ENCODE measurements at regions not wholly inside any gene's neighbourhood (a gene's known extent, or its start where the extent isn't known, plus 50 kb on each side); places are given as distances from the start of the nearest gene placed in this dataset.

- DNase-seq (no peak), ATAC-seq (ENCODE audit: low read depth) (no peak)
- Histone ChIP-seq H3K36me3 (ENCODE audit: control insufficient read depth, insufficient read depth, low read length) (no peaks in the 10 kb centered on the region), H2BK120ac (ENCODE audit: low read depth, low read length) (no peak overlapping the region), H3K4me3 (ENCODE audit: insufficient read depth, low read depth, low read length) (no peak overlapping the region), H4K8ac (ENCODE audit: low read depth in 2 of 2, low read length in 2 of 2) (no peak overlapping the region), H3K9me3 (ENCODE audit: control insufficient read depth, insufficient read depth, low read length) (0 out of 2 replicates have a peak, but pooled peaks cover 2% of the 10 kb centered on the region), H2BK5ac (ENCODE audit: low read depth, low read length, poor library complexity, severe bottlenecking) (no peak overlapping the region), H2AK9ac (replicated peaks; ENCODE audit: low read depth, low read length, poor library complexity) (no peak overlapping the region), H2AFZ (replicated peaks; ENCODE audit: low read length, poor library complexity) (no peak overlapping the region), H4K20me1 (ENCODE audit: insufficient read depth, low read length) (no peaks in the 10 kb centered on the region), H3K4me1 (ENCODE audit: control insufficient read depth, insufficient read depth, low read length) (no peaks in the 10 kb centered on the region), H2AK5ac (ENCODE audit: low read depth, low read length) (no peak overlapping the region), H2BK15ac (ENCODE audit: low read depth, low read length) (no peak overlapping the region), H3K27me3 (ENCODE audit: control insufficient read depth, insufficient read depth, low read length) (no peaks in the 10 kb centered on the region), H3K9ac (ENCODE audit: low read depth, low read length) (no peak overlapping the region), H3K9me1 (ENCODE audit: insufficient read depth, low read length) (no peaks in the 10 kb centered on the region), H3K56ac (ENCODE audit: extremely low read depth, insufficient read depth, low read length) (no peak overlapping the region), H4K5ac (ENCODE audit: low read depth, low read length) (no peak overlapping the region), H3K18ac (ENCODE audit: low read depth, low read length) (no peak overlapping the region), H3K79me1 (ENCODE audit: low read depth in 1 of 2, low read length in 2 of 2) (no peaks in the 10 kb centered on the region), H3K14ac (replicated peaks; ENCODE audit: low read depth, low read length) (no peak overlapping the region), H3K4ac (ENCODE audit: low read depth, low read length) (no peak overlapping the region), H3K27ac (ENCODE audit: insufficient read depth, low read length) (no peak overlapping the region), H2BK20ac (ENCODE audit: low read depth, low read length) (no peak overlapping the region), H4K91ac (ENCODE audit: insufficient read depth, low read depth, low read length) (no peak overlapping the region), H3K4me2 (ENCODE audit: low read depth, low read length) (no peak overlapping the region), H3K23ac (ENCODE audit: low read depth, low read length) (no peak overlapping the region)
- dilution Hi-C loops (cut with HindIII; ENCODE audit: low sequenced_read_pairs, unreplicated experiment), result no loop called here
- in situ Hi-C loops (cut with MboI; ENCODE audit: low sequenced_read_pairs), result no loop called here
- intact Hi-C loops (cut with micrococcal nuclease), result no loop called here
- WGBS, 2 experiments (ENCODE audit: extremely low coverage in 2 of 2, insufficient read length in 1 of 2), result 17% methylated on average over 1 of the region's 2 CpGs; no CpG with 5 or more reads in 1 of the 2 experiments
- no peak for TF ChIP-seq RFX5 (IDR thresholded peaks at IDR 0.05; ENCODE audit: low read depth, low read length)
- no peak for TF ChIP-seq USF2 (IDR thresholded peaks at IDR 0.05; ENCODE audit: low read depth, low read length)
- no peak for TF ChIP-seq MAZ (IDR thresholded peaks at IDR 0.05; ENCODE audit: borderline replicate concordance, low read depth, low read length)
- no peak for TF ChIP-seq ELK1 (IDR thresholded peaks at IDR 0.05; ENCODE audit: borderline replicate concordance, low read depth, low read length)
- no peak for TF ChIP-seq POLR2A (IDR thresholded peaks at IDR 0.05; ENCODE audit: low read depth, low read length)
- TF ChIP-seq CHD1 (IDR thresholded peaks at IDR 0.05; ENCODE audit: low read depth, low read length), result no peak
- no peak for TF ChIP-seq FOS (IDR thresholded peaks at IDR 0.05; ENCODE audit: low read depth, low read length)
- no peak for TF ChIP-seq CTCF (conservative IDR thresholded peaks at IDR 0.05; ENCODE audit: low read depth, low read length)
- no peak for TF ChIP-seq SMC3 (IDR thresholded peaks at IDR 0.05; ENCODE audit: low read depth, low read length)
- TF ChIP-seq BHLHE40 (IDR thresholded peaks at IDR 0.05; ENCODE audit: low read depth, low read length), result no peak
- no peak for TF ChIP-seq NFE2L2 (IDR thresholded peaks at IDR 0.05; ENCODE audit: low read depth, low read length)
- no peak for TF ChIP-seq MXI1 (IDR thresholded peaks at IDR 0.05; ENCODE audit: borderline replicate concordance, low read depth, low read length)
- TF ChIP-seq MAFK (IDR thresholded peaks at IDR 0.05; ENCODE audit: low read depth, low read length), result no peak
- no peak for TF ChIP-seq RCOR1 (IDR thresholded peaks at IDR 0.05; ENCODE audit: insufficient replicate concordance, low read length)
- TF ChIP-seq CEBPB (IDR thresholded peaks at IDR 0.05; ENCODE audit: low read depth, low read length), result no peak
- TF ChIP-seq RAD21 (IDR thresholded peaks at IDR 0.05; ENCODE audit: low read length), result no peak
- no TSS peak for BruUV-seq (replicated peaks)
- ChIA-PET POLR2A (ENCODE audit: unreplicated experiment) (no interaction called here), CTCF (no interaction called here)
Observed at GRCh38 chr21:23639721-23640120, 1967.6 kb downstream of the MRPL39 start.

All from IMR-90 (cell line).